ENCODE measurements at regions not wholly inside any gene's neighbourhood (a gene's known extent, or its start where the extent isn't known, plus 50 kb on each side); places are given as distances from the start of the nearest gene placed in this dataset.

- Histone ChIP-seq H2AFZ (ENCODE audit: low read length) (no peak overlapping the region), H3K27ac (ENCODE audit: extremely low read length, insufficient read depth, low read length) (no peak overlapping the region), H3K79me2 (ENCODE audit: insufficient read depth, low read length) (no peaks in the 10 kb centered on the region), H3K4me2 (ENCODE audit: low read depth, low read length) (no peak overlapping the region), H3K9ac (ENCODE audit: insufficient read depth, low read depth, low read length) (no peak overlapping the region), H4K20me1 (ENCODE audit: insufficient read depth, low read length) (no peaks in the 10 kb centered on the region), H3K27me3 (ENCODE audit: control insufficient read depth in 1 of 2, insufficient read depth in 2 of 2, low read length in 2 of 2) (no peaks in the 10 kb centered on the region), H3K4me1 (ENCODE audit: insufficient read depth, low read length) (peaks cover 22% of the 10 kb centered on the region), H3K9me3 (ENCODE audit: low read length) (no peaks in the 10 kb centered on the region), H3K4me3 (replicated peaks in 1 of 3; ENCODE audit: insufficient read depth in 1 of 3, low read depth in 2 of 3, low read length in 3 of 3) (no peak overlapping the region; a peak in 1 of 6 replicates), H3K36me3 (replicated peaks in 1 of 2; ENCODE audit: control insufficient read depth in 1 of 2, insufficient read depth in 2 of 2, low read length in 2 of 2) (no peaks in the 10 kb centered on the region)
- WGBS (ENCODE audit: low lambda C conversion rate): 79% methylated on average over 4 of the region's 4 CpGs
- intact Hi-C loops (cut with micrococcal nuclease; ENCODE audit: unreplicated experiment) (no loop called here), in situ Hi-C loops (cut with HindIII; ENCODE audit: extremely low pct_ligation_motif_present, low pct_unique_long_range_greater_than_20kb) (no loop called here)
- DNase-seq (ENCODE audit: low spot score) (no peak), FAIRE-seq (no peak), ATAC-seq (no peak)
- CTCF ChIA-PET (ENCODE audit: low intra/inter-chr PET ratio, low total read pairs): no interaction called here
- no peak for TF ChIP-seq IRF1 (CRISPR knock-in tag; IDR thresholded peaks at IDR 0.05; ENCODE audit: low read depth)
- TF ChIP-seq ATF7 (IDR thresholded peaks at IDR 0.05): peak; percentile 85
- TF ChIP-seq ATF7 (CRISPR knock-in tag; IDR thresholded peaks at IDR 0.05): no peak
- 0 out of 2 replicates have a peak, but pooled peaks have one; percentile 5 for TF ChIP-seq FOSL2 (CRISPR knock-in tag; IDR thresholded peaks at IDR 0.05)
- POLR2A ChIA-PET: no interaction called here
- no TSS peak for BruUV-seq (replicated peaks)
Measured at GRCh38 chr2:23121968-23122648, 262.9 kb upstream of the KLHL29 start.

- ATAC-seq (peak; percentile 52), DNase-seq (ENCODE audit: low spot score) (no peak), FAIRE-seq (peak; percentile 40)
- Histone ChIP-seq H4K20me1 (ENCODE audit: insufficient read depth, low read length) (no peaks in the 10 kb centered on the region), H3K9ac (ENCODE audit: insufficient read depth, low read depth, low read length) (no peak overlapping the region), H3K9me3 (ENCODE audit: low read length) (no peaks in the 10 kb centered on the region), H3K36me3 (replicated peaks in 1 of 2; ENCODE audit: control insufficient read depth in 1 of 2, insufficient read depth in 2 of 2, low read length in 2 of 2) (no peaks in the 10 kb centered on the region), H3K79me2 (ENCODE audit: insufficient read depth, low read length) (no peaks in the 10 kb centered on the region), H3K4me2 (ENCODE audit: low read depth, low read length) (peak overlapping the region; percentile 49), H3K27me3 (ENCODE audit: control insufficient read depth in 1 of 2, insufficient read depth in 2 of 2, low read length in 2 of 2) (no peaks in the 10 kb centered on the region), H2AFZ (ENCODE audit: low read length) (no peak overlapping the region), H3K27ac (ENCODE audit: extremely low read length, insufficient read depth, low read length) (no peak overlapping the region), H3K4me3 (replicated peaks in 1 of 3; ENCODE audit: insufficient read depth in 1 of 3, low read depth in 2 of 3, low read length in 3 of 3) (no peak overlapping the region; a peak in 1 of 6 replicates), H3K4me1 (ENCODE audit: insufficient read depth, low read length) (peaks cover 28% of the 10 kb centered on the region)
- in situ Hi-C loops (cut with HindIII; ENCODE audit: extremely low pct_ligation_motif_present, low pct_unique_long_range_greater_than_20kb): no loop called here
- BruUV-seq (replicated peaks): no TSS peak
- 6% methylated on average over 5 of the region's 5 CpGs for WGBS (ENCODE audit: low lambda C conversion rate)
- ChIA-PET POLR2A (no interaction called here), CTCF (ENCODE audit: low intra/inter-chr PET ratio, low total read pairs) (no interaction called here)
- intact Hi-C loops (cut with micrococcal nuclease; ENCODE audit: unreplicated experiment): no loop called here
- TF ChIP-seq ZNF792 (CRISPR knock-in tag; IDR thresholded peaks at IDR 0.05): 0 out of 2 replicates have a peak, but pooled peaks have one; percentile 35
- TF ChIP-seq MIER2 (CRISPR knock-in tag; IDR thresholded peaks at IDR 0.05): peak; percentile 49; the same call in 1 of the 2 replicates
- peak; percentile 82 for TF ChIP-seq ZNF644 (CRISPR knock-in tag; IDR thresholded peaks at IDR 0.05; ENCODE audit: low read depth)
- TF ChIP-seq ZBTB33 (CRISPR knock-in tag; IDR thresholded peaks at IDR 0.05): no peak
- TF ChIP-seq ZNF546 (CRISPR knock-in tag; conservative IDR thresholded peaks at IDR 0.05): no peak
- TF ChIP-seq NCOA2 (CRISPR knock-in tag; IDR thresholded peaks at IDR 0.05): peak; percentile 41; the same call in 1 of the 2 replicates
- no peak for TF ChIP-seq KDM5B (CRISPR knock-in tag; IDR thresholded peaks at IDR 0.05; ENCODE audit: borderline replicate concordance)
- TF ChIP-seq RXRA (CRISPR knock-in tag; IDR thresholded peaks at IDR 0.05): peak; percentile 75; the same call in 1 of the 2 replicates
- TF ChIP-seq TFAP4 (IDR thresholded peaks at IDR 0.05; ENCODE audit: borderline replicate concordance, low read depth): no peak
- no peak for TF ChIP-seq SRSF9 (IDR thresholded peaks at IDR 0.05; ENCODE audit: borderline replicate concordance, insufficient read depth, low read depth, low read length, poor library complexity, severe bottlenecking)
- peak; percentile 83 for TF ChIP-seq FOSL1 (CRISPR knock-in tag; IDR thresholded peaks at IDR 0.05; ENCODE audit: borderline replicate concordance)
- TF ChIP-seq RARA (CRISPR knock-in tag; IDR thresholded peaks at IDR 0.05): peak; percentile 90
Measured at GRCh38 chr2:23122681-23123215, 262.2 kb upstream of the KLHL29 start.

Data from HepG2 (cell line).